GM23338 (cell line): ENCODE measurements at regions not wholly inside any gene's neighbourhood (a gene's known extent, or its start where the extent isn't known, plus 50 kb on each side); places are given as distances from the start of the nearest gene placed in this dataset.

Source experiments
- EZH2 ChIP-seq: fragments of 200-600 bp; sonication (generic); IDR thresholded peaks from one replicate; pipeline ENCODE4 v1.8.0; 2017; ENCODE audit warnings: antibody characterized with exemption, mild to moderate bottlenecking, low read depth; ENCODE audit not compliant: unreplicated experiment
- EZH2phosphoT487 ChIP-seq: fragments of 200-600 bp; sonication (generic); IDR thresholded peaks from one replicate; pipeline ENCODE4 v1.8.1; 2018; ENCODE audit warnings: antibody characterized with exemption; ENCODE audit not compliant: unreplicated experiment
- JUNB ChIP-seq: IDR thresholded peaks from one replicate; pipeline ENCODE4 v1.6.1; 2016; ENCODE audit warnings: antibody characterized with exemption; ENCODE audit not compliant: unreplicated experiment
- NANOG ChIP-seq: IDR thresholded peaks from 2 replicates; pipeline ENCODE4 v1.6.1; 2016; ENCODE audit warnings: antibody characterized with exemption, borderline replicate concordance
- POLR2AphosphoS5 ChIP-seq: IDR thresholded peaks from 2 replicates; pipeline ENCODE4 v1.6.1; 2016; ENCODE audit warnings: antibody characterized with exemption, low read depth
- ZNF114 ChIP-seq: fragments of 250-450 bp; sonication (Bioruptor Pico); IDR thresholded peaks from 2 replicates; pipeline ENCODE4 v1.5.0; 2020; ENCODE audit warnings: mild to moderate bottlenecking, moderate library complexity
- ZNF331 ChIP-seq: fragments of 250-450 bp; sonication (Bioruptor Pico); IDR thresholded peaks from 2 replicates; pipeline ENCODE4 v1.5.0; 2020; ENCODE audit warnings: low read depth, mild to moderate bottlenecking, moderate library complexity
- TF ChIP-seq, protein P1 (sequence below), 2 experiments: fragments of 200-600 bp in 1 of 2; sonication (generic) in 1 of 2; conservative IDR thresholded peaks; 2 replicates each; pipeline versions ENCODE4 v1.5.1 to v1.6.1; 2016 to 2017; ENCODE audit warnings: antibody characterized with exemption in 2 of 2, low read depth in 2 of 2, mild to moderate bottlenecking in 2 of 2, moderate library complexity in 1 of 2
- TF ChIP-seq, protein P2 (sequence below): IDR thresholded peaks from one replicate; pipeline ENCODE4 v1.6.1; 2018; ENCODE audit warnings: antibody characterized with exemption; ENCODE audit not compliant: unreplicated experiment
- TF ChIP-seq, protein P3 (sequence below): IDR thresholded peaks from 2 replicates; pipeline ENCODE4 v1.6.1; 2016; ENCODE audit warnings: antibody characterized with exemption

DNA sequence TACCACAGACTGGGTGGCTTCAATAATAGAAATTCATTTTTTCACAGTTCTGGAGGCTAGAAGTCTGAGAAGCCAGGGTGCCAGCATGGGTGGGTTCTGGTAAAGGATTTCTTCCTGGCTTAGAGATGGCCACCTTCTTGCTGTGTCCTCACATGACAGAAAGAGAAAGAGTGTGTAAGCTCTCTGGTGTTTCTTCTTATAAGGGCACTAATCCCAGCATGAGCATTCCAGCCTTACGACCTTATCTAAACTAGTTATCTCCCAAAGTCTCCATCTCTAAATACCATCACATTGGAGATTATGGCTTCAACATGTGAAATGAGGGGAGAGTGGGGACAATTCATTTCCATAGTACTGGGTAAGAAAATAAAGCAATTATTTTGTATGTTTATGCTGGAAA lies 226.5 kb upstream of the TUSC1 start:
- TF ChIP-seq, protein P1, sequence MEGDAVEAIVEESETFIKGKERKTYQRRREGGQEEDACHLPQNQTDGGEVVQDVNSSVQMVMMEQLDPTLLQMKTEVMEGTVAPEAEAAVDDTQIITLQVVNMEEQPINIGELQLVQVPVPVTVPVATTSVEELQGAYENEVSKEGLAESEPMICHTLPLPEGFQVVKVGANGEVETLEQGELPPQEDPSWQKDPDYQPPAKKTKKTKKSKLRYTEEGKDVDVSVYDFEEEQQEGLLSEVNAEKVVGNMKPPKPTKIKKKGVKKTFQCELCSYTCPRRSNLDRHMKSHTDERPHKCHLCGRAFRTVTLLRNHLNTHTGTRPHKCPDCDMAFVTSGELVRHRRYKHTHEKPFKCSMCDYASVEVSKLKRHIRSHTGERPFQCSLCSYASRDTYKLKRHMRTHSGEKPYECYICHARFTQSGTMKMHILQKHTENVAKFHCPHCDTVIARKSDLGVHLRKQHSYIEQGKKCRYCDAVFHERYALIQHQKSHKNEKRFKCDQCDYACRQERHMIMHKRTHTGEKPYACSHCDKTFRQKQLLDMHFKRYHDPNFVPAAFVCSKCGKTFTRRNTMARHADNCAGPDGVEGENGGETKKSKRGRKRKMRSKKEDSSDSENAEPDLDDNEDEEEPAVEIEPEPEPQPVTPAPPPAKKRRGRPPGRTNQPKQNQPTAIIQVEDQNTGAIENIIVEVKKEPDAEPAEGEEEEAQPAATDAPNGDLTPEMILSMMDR (conservative IDR thresholded peaks at IDR 0.05; ENCODE audit: low read depth in 2 of 2): no peak
- TF ChIP-seq POLR2AphosphoS5 (no peak), EZH2 (no peak), JUNB (no peak), EZH2phosphoT487 (no peak), ZNF114 (CRISPR knock-in tag) (no peak), ZNF331 (CRISPR knock-in tag) (no peak), NANOG (no peak)
- TF ChIP-seq, protein P2, sequence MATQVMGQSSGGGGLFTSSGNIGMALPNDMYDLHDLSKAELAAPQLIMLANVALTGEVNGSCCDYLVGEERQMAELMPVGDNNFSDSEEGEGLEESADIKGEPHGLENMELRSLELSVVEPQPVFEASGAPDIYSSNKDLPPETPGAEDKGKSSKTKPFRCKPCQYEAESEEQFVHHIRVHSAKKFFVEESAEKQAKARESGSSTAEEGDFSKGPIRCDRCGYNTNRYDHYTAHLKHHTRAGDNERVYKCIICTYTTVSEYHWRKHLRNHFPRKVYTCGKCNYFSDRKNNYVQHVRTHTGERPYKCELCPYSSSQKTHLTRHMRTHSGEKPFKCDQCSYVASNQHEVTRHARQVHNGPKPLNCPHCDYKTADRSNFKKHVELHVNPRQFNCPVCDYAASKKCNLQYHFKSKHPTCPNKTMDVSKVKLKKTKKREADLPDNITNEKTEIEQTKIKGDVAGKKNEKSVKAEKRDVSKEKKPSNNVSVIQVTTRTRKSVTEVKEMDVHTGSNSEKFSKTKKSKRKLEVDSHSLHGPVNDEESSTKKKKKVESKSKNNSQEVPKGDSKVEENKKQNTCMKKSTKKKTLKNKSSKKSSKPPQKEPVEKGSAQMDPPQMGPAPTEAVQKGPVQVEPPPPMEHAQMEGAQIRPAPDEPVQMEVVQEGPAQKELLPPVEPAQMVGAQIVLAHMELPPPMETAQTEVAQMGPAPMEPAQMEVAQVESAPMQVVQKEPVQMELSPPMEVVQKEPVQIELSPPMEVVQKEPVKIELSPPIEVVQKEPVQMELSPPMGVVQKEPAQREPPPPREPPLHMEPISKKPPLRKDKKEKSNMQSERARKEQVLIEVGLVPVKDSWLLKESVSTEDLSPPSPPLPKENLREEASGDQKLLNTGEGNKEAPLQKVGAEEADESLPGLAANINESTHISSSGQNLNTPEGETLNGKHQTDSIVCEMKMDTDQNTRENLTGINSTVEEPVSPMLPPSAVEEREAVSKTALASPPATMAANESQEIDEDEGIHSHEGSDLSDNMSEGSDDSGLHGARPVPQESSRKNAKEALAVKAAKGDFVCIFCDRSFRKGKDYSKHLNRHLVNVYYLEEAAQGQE: no peak
- TF ChIP-seq, protein P3, sequence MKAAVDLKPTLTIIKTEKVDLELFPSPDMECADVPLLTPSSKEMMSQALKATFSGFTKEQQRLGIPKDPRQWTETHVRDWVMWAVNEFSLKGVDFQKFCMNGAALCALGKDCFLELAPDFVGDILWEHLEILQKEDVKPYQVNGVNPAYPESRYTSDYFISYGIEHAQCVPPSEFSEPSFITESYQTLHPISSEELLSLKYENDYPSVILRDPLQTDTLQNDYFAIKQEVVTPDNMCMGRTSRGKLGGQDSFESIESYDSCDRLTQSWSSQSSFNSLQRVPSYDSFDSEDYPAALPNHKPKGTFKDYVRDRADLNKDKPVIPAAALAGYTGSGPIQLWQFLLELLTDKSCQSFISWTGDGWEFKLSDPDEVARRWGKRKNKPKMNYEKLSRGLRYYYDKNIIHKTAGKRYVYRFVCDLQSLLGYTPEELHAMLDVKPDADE: no peak
